Renal pelvis (tissue), 1 donor: ENCODE measurements at regions not wholly inside any gene's neighbourhood (a gene's known extent, or its start where the extent isn't known, plus 50 kb on each side); places are given as distances from the start of the nearest gene placed in this dataset.
"Not testable (repeated sequence)": the region's sequence is repeated elsewhere in the genome, so short reads cannot be mapped to it uniquely, and the experiment has no call there.

Source experiments
- DNase-seq: peaks from one replicate; pipeline ENCODE4 v3.0.0-alpha.2; 2013

DNA sequence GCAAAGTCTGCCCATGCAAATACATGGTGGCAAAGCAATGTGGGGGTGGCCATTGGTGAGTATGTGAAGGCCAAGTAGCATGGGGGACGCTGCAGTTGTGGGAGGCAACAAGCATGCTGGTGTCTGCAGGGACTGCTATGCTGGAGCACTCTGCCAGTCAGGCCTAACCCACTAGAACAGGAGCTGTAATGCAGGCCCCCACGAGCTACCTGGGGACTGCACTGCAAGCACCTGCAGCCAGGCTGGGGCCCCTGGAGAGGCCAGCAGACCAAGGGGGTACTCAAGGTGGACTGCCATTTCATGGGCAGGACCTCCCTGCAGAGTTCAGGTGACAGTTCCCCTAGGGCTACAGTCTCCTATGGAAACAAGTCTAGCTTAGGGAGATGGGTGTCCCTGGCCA is 183.8 kb upstream of the PDE4D start:
- no peak for DNase-seq

DNA sequence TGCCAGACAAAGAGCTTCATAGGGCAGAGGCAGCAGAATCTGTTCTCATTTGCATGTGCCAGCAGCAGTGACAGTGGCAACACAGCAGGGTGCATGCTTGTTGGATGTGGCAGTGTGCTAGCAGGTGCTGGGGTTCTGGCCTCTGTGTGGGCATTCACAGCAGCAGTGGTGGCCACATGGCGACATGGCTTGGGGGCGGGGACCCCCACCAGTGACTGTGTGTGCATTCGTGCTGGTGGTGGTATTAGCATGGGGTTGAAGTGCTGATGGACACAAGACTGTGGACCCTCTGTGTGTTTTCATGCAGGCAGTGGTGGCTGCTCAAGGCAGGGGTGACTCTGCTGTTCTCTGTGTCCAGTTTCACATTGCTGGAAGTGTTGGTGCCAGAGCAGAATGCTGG is 183.2 kb upstream of the PDE4D start:
- no peak for DNase-seq

DNA sequence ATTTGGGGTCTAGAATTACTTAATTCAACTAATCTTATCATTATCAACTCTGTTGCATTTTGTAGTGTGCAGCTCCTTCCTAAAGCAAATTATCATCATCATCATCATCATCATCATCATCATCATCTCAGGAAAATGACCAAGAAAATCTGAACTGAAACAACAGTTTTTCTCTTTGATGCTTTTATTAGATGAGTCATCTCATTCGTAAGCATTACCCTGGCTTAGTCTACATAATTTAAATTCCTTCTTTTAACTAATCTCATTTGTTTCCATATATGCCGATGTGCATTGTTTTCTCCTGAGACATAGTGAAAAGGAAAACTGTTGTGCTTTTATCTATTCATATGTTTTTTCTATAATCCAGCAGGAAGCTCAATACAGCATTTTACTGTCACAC is 173.0 kb upstream of the PDE4D start:
- DNase-seq = no peak

DNA sequence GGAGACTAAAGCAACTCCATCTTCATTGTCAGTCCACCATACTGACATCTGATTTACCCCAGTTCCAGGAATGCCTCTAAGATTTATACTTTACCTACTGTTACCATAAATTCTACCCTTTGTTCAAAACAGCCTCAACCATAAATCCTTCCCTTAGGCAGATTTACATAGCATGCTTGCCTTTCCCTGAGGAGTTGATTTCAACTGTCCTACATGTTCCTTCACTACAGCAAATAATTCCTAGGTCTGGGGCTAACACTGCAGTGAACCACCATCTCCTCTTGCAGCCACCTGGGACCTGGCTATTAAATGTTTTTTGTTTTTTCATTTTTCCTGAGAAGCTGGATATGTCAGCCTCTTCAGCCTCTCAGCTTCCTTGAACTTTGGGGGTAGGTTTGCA is 166.9 kb upstream of the PDE4D start:
- DNase-seq = peak; percentile 8

DNA sequence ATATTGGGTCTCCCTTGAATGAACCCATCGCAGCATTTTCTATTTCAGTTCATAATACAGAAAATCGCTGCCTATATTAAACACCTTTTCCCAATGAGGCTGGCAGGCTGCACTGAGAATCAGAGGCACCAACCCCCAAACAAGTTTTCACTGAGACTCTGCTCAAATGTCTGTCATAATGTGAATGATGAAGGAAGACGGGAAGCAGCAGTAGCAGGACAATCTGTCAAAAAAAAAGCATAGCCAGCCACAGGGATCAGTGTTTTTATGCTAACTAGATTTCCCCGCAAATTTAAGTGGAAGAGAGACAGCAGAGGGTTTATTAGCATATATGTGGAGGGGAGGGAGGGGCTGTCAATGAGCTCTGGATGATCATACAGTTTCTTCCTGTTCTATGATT is 162.7 kb upstream of the PDE4D start:
- DNase-seq = no peak

DNA sequence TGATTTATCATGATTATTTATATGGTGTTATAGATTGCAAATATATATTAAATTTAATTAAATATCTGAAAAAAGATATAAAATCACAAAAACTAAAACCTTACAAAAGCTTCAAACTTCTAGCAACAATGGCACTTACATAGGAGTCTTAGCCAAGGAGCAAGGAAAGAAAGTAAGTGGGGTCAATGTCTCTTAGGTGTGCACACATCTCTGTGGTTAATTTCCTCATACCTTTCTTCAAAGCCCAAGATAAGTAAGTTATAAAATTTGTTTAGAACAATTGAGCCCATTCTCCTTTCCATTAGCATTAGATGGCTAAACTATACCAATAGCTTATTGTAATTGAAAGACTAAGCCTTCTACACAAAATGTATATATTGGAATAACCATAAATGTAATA is 161.6 kb upstream of the PDE4D start:
- no peak for DNase-seq

DNA sequence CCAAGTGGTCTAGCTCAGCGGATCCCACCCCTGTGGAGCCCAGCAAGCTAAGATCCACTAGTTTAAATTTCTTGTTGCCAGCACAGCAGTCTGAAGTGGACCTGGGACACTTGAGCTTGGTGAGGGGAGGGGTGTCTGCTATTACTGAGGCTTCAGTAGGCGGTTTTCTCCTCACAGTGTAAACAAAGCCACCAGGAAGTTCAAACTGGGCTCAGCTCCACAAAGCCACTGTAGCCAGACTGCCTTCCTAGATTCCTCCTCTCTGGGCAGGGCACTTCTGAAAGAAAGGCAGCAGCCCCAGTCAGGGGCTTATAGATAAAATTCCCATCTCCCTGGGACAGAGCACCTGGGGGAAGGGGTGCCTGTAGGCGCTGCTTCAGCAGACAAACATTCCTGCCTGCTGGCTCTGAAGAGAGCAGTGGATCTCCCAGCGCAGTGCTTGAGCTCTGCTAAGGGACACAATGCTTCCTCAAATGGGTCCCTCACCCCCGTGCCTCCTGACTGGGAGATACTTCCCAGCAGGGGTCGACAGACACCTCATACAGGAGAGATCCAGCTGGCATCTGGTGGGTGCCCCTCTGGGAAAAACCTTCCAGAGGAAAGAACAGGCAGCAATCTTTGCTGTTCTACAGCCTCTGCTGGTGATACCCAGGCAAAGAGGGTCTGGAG is 148.6 kb upstream of the PDE4D start:
- not testable (repeated sequence) for DNase-seq

DNA sequence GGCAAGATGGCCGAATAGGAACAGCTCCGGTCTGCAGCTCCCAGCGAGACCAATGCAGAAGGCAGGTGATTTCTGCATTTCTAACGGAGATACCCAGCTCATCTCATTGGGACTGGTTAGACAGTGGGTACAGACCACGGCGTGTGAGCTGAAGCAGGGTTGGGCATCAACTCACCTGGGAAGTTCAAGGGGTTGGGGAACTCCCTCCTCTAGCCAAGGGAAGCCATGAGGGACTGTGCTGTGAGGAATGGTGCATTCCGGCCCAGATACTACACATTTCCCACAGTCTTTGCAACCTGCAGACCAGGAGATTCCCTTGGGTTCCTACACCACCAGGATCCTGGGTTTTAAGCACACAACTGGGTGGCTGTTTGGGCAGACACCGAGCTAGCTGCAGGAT is 148.0 kb upstream of the PDE4D start:
- not testable (repeated sequence) for DNase-seq

DNA sequence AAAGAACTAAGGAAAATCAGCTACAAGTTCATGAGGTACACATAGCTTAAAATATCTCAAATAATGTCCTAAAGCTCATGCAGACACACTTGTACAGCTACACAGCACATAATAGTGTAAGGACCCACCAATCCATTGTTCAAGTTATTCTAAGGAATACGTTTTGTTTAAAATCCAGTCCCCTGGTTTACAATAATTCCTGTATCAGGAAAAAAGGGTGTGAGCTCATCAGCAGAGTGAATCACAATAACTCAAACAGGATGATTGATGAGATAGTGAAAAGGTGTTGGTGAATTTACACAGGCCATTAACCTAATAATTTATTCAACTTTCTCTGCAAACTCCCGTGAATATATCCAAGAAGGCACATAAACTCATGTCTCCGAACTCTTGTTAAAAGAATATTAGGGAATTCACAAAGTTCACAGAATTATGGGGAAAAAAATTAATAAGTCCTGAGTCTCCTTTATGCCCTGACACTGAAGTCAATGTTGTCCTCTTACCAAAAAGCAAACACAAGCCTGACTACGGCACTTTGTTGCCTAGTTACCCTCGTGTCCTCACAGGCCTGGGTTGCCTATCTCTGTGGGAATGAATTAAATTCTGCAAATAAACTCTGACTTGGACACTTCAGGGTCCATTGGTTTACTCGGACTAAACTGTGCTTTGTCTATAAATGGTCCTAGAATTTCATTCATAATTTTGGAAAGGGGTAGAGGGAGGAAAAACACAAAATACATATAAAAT is 142.8 kb upstream of the PDE4D start:
- no peak for DNase-seq

DNA sequence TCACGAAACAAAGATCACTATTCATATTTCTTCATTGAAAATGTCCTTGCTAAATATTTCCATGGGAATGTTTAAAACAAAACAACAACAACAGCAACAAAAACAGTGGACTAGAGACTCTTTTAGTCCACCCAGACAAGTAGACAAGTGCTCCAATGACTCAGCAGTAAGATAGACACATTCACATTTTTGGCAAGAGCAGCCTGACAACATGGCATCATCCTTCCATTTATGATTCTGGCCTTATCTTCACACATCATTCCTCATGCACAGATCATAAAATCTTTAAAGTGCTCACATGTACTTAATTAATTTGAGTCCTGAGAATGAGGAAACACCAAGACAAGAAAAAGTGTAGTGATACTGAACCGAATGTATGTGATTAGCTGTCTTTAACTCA is 132.6 kb upstream of the PDE4D start:
- DNase-seq = no peak

DNA sequence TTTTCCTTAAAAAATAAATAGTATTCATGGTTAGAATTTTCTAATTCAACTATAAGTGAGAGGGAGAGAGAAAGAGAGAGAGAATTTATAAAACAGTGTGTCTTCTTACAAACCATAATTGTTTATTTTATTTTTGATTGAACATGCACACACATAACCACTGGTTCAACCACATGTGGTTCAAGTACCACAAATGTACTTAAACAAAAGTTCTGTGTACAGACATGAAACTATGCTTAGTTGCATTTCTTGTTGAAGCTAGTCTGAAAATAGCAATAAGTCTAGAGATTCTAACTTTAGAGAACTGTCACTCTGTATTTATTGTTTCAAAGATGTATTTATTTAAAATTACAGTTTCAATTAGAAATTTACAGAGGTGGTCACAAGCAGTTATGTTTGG is 130.6 kb upstream of the PDE4D start:
- DNase-seq = no peak

DNA sequence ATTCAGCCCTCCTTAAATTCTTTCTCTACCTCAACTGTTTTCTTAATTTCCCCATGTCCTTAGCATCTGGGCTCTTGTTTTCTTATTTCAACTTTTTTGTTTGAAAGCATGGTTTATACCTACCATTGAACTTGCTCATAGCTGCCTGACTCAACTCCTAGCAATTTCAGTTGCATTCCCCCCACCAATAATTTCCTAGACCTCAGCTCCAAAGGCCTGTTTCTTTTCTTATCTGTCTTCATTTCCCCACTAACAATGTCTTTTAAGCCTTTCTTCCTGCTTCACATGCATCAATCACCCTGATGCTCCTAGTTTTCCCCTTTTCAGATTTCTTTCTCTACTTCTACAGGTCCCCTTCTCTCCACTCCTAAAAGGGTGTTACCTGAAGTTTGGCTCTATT is 129.7 kb upstream of the PDE4D start:
- no peak for DNase-seq

DNA sequence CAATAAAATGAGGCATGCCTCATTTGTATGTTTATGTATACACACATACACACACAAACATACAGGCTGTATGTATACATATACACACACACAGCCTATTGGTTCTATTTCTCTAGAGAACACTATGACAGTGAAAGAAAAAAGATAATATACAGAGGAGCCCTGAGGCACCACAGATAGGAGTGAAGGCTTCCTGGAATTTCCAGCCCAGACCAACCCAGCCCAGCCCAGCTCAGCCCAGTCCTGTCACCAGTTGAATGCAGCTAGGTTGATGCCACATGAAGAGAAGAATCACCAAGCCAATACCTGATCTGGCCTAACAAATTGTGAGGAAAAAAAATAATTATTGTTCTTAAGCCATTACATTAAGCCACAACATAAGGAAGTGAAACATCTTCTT is 126.9 kb upstream of the PDE4D start:
- DNase-seq = no peak

DNA sequence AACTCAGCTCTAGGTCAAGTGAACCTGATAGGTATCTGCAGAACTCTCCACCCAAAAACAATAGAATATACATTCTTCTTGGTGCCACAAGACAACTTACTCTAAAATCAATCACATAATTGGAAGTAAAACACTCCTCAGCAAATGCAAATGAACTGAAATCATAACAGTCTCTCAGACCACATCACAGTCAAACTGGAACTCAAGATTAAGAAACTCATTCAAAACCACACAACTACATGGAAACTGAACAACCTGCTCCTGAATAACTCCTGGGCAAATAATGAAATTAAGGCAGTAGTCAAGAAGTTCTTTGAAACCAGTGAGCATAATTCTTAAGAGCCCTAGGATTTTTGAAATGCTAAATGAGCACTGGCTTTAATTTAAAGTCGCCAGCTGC is 125.4 kb upstream of the PDE4D start:
- not testable (repeated sequence) for DNase-seq

DNA sequence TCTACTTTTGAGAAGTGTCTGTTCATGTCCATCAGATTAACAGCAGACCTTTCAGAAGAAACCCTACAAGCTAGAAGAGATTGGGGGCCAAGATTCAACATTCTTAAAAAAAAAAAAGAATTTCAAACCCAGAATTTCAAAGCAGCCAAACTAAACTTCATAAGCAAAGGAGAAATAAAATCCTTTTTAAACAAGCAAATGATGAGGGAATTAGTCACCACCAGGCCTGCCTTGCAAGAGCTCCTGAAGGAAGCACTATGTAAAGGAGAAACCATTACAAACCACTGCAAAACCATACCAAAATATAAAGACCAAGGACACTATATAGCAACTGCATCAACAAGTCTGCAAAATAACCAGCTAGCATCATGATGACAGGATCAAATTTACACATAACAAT is 124.6 kb upstream of the PDE4D start:
- DNase-seq = no peak

DNA sequence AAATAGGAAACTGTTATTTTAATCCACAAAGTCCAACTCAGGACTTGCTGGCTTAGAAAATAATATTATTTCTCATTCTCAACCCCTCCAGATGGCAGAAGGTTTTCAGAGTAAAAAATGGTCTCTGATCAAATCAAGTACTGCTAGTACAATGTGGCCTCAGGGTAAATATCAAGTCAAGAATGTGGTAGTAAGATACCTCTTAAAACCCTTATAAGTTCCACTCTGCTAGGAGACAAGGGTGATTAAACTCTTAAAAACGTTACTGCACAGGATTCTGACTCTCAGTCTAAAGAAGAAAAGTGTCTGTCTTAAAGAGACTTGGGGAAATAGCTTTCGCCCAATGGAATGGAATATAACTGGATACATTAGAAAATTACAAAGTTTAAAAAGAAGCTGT is 120.8 kb upstream of the PDE4D start:
- DNase-seq = no peak

DNA sequence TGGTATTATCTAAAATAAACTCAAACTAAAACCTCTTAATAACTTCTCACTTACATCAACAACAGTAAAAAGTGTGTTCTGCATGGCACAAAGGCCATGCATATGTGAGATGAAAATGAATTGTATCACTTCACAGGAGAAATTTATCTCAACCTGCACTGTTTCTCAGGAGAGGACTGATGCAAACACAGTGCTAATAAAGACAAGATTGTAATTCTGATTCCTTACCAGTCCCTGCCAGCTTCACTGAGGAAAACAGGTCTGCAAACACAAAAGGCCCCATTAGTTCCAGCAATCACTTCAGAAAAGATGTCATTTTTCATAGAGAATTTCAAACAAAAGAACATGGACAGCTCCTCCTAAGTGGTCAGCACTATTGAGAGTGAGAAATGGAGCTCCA is 117.3 kb upstream of the PDE4D start:
- no peak for DNase-seq

DNA sequence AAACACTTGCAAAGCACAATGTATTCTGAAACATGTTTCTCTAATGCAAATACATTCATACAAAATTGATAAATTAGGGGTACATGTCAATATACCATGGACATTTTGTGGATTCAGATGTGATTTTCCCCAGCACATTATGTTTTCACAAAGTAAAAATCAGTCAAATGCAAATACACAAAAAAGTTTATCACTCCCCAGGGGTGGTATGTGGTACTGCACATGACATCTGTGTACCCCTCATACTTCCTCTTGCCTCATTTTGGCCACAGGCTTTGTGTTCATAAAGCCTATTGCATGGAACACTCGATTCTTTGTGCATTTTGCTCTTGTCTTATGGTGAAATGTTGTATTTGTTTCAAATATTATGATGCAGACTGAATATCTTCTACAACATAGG is 116.8 kb upstream of the PDE4D start:
- DNase-seq = no peak

DNA sequence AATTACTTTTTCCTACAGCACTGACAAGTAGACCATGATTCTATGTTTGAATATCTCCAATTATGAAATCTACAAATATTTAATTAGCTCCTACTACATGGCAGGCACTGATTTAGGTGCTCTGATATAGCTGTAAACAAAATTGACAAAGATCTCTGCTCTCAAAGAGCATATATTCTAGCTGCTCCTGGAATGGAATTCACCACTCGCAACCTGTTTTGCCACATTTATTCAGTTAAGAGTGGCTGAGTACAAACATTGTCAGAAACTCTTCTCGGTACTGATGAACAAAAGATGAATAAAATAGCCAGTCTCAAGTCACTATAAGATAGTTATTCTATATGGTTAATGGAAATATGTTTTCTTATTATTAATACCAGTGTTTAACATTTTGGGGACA is 114.2 kb upstream of the PDE4D start:
- no peak for DNase-seq

DNA sequence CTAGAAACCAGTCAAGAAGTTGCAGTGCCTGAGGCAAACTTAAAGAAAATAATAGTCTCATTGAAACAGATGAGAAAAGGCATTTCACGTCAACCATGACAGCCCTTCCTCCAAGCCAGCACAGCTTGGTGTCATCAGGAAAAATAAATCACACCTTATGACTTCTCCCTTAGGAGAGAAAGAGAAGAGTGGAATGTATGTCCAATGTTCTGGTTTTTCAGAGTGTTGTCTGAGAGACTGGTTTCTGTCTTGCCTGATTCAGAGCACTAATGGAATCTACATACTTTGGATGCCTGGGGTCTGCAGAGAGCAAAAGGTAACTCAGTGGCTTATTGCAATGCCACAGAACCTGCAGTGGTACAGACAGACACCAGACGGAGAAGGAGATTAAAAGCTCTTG is 105.5 kb upstream of the PDE4D start:
- DNase-seq = no peak

DNA sequence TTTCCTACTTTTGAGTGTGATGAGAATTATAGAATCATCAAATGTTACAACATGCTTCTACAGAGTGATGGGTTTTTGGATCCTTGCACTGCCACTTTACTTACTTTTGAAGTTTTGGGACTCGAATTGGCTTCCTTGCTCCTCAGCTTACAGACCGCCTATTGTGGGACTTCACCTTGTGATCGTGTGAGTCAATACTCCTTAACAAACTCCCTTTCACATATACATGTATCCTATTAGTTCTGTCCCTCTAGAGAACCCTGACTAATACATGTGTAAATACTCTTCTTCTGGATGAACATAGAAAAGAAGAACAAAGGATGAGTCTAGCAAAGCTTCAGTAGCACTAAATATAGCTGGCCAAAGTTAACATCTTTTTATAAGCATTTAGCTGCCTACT is 98.7 kb upstream of the PDE4D start:
- DNase-seq = no peak

DNA sequence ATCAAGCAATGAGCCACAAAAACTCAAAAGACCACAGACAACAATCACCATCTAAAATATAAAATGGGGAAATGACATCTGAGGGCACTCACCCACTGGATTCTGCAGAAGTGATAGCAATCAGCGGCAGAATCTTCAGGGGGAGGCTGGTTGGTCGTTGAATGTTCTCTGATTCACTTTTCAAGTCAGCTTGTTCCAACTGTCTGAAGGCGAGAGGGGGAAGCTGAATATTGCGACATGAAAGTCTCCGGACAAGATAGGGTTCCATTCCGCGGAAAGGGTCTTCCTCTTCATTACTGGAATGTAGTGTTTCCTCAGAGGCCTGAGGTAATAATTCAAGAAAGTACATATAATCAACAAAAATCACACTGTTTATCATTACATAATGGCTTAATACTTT is 94.9 kb upstream of the PDE4D start:
- no peak for DNase-seq

DNA sequence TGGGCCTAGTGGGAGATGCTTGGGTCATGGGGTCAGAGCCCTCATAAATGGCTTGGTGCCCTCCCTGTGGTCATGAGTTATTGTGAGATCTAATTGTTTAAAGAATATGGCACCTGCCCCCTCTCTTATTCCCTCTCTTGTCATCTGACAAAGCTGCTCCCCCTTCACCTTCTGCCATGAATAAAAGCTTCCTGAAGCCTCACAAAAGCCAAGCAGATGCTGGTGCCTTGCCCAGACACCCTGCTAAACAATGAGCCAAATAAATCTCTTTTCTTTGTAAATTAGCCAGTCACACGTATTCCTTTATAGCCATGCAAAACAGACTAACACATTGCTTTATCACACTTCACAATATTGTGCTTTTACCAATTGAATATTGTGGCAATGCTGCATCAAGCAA is 82.8 kb upstream of the PDE4D start:
- DNase-seq = no peak

DNA sequence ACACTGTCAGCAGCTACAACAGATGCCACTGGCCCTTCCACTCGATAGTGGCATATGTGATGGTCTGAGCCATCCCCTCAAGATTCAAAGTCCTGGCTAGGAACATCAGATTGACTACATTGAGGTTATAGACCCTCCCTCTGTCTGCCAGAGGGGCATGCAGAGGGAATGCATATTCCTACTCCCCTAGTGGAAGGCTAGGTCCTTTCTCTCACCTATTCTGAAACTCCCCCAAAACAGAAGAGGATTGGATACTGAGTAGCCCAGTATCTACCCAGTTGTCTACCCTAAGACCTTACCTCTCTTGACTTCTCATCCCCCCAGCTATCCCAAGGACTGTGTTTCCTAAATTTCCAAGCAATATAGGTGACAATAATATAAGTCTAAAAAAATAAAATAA is 78.5 kb upstream of the PDE4D start:
- no peak for DNase-seq
